ENCODE measurements at regions not wholly inside any gene's neighbourhood (a gene's known extent, or its start where the extent isn't known, plus 50 kb on each side); places are given as distances from the start of the nearest gene placed in this dataset.
A peak's percentile ranks its signal among the peaks of the same experiment; 100 is the strongest.

GRCh38 chr6:94510877-94511276 lies 1066.5 kb upstream of the MANEA start:
- no peak for DNase-seq

GRCh38 chr6:94501516-94501915 lies 1075.8 kb upstream of the MANEA start:
- DNase-seq: no peak

- DNase-seq: no peak
Observed at GRCh38 chr6:94498099-94498498, 1078.7 kb upstream of the EPHA7 start.

GRCh38 chr6:94494500-94494899 lies 1075.1 kb upstream of the EPHA7 start:
- no peak for DNase-seq

- DNase-seq: no peak
Observed at GRCh38 chr6:94487371-94487770, 1068.0 kb upstream of the EPHA7 start.

- peak; percentile 64 for DNase-seq
Observed at GRCh38 chr6:94478133-94479005, 1059.0 kb upstream of the EPHA7 start.

- no peak for DNase-seq
Observed at GRCh38 chr6:94468830-94469229, 1049.5 kb upstream of the EPHA7 start.

GRCh38 chr6:94464018-94464510 lies 1044.7 kb upstream of the EPHA7 start:
- DNase-seq: no peak

- DNase-seq: no peak
Observed at GRCh38 chr6:94463306-94463705, 1043.9 kb upstream of the EPHA7 start.

- no peak for DNase-seq
Observed at GRCh38 chr6:94462231-94462630, 1042.9 kb upstream of the EPHA7 start.

GRCh38 chr6:94456266-94456665 lies 1036.9 kb upstream of the EPHA7 start:
- DNase-seq: no peak

GRCh38 chr6:94454231-94454630 lies 1034.9 kb upstream of the EPHA7 start:
- DNase-seq: no peak

GRCh38 chr6:94446120-94446519 lies 1026.8 kb upstream of the EPHA7 start:
- DNase-seq: no peak

GRCh38 chr6:94443701-94444100 lies 1024.3 kb upstream of the EPHA7 start:
- no peak for DNase-seq

- no peak for DNase-seq
Observed at GRCh38 chr6:94424692-94425091, 1005.3 kb upstream of the EPHA7 start.

- no peak for DNase-seq
Observed at GRCh38 chr6:94417363-94417762, 998.0 kb upstream of the EPHA7 start.

GRCh38 chr6:94414041-94414440 lies 994.7 kb upstream of the EPHA7 start:
- DNase-seq: no peak

- no peak for DNase-seq
Observed at GRCh38 chr6:94401311-94401710, 982.0 kb upstream of the EPHA7 start.

- no peak for DNase-seq
Observed at GRCh38 chr6:94394822-94395221, 975.5 kb upstream of the EPHA7 start.

- no peak for DNase-seq
Observed at GRCh38 chr6:94389218-94389617, 969.9 kb upstream of the EPHA7 start.

- DNase-seq: no peak
Observed at GRCh38 chr6:94377835-94378234, 958.5 kb upstream of the EPHA7 start.

- DNase-seq: no peak
Observed at GRCh38 chr6:94376876-94377275, 957.5 kb upstream of the EPHA7 start.

- peak; percentile 86 for DNase-seq
Observed at GRCh38 chr6:94372229-94372628, 952.9 kb upstream of the EPHA7 start.

- no peak for DNase-seq
Observed at GRCh38 chr6:94367316-94367715, 948.0 kb upstream of the EPHA7 start.
